ENCODE measurements at regions not wholly inside any gene's neighbourhood (a gene's known extent, or its start where the extent isn't known, plus 50 kb on each side); places are given as distances from the start of the nearest gene placed in this dataset.

GRCh38 chr2:13545320-13545719, 828.6 kb downstream of the TRIB2 start:
- TF ChIP-seq, protein P1, sequence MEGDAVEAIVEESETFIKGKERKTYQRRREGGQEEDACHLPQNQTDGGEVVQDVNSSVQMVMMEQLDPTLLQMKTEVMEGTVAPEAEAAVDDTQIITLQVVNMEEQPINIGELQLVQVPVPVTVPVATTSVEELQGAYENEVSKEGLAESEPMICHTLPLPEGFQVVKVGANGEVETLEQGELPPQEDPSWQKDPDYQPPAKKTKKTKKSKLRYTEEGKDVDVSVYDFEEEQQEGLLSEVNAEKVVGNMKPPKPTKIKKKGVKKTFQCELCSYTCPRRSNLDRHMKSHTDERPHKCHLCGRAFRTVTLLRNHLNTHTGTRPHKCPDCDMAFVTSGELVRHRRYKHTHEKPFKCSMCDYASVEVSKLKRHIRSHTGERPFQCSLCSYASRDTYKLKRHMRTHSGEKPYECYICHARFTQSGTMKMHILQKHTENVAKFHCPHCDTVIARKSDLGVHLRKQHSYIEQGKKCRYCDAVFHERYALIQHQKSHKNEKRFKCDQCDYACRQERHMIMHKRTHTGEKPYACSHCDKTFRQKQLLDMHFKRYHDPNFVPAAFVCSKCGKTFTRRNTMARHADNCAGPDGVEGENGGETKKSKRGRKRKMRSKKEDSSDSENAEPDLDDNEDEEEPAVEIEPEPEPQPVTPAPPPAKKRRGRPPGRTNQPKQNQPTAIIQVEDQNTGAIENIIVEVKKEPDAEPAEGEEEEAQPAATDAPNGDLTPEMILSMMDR (IDR thresholded peaks at IDR 0.05): no peak
- TF ChIP-seq EZH2 (IDR thresholded peaks at IDR 0.05; ENCODE audit: borderline replicate concordance, insufficient read depth, low read depth, low read length, poor library complexity, severe bottlenecking): no peak

All from B cell (primary cell).